HG03135 (cell line): ENCODE measurements at regions not wholly inside any gene's neighbourhood (a gene's known extent, or its start where the extent isn't known, plus 50 kb on each side); places are given as distances from the start of the nearest gene placed in this dataset.
"Not testable (repeated sequence)": the region's sequence is repeated elsewhere in the genome, so short reads cannot be mapped to it uniquely, and the experiment has no call there.

Experiments
- ATAC-seq: cut with Tn5 transposase; IDR thresholded peaks from one replicate; pipeline ENCODE4 v1.9.1; 2021; ENCODE audit warnings: mild to moderate bottlenecking, moderate library complexity; ENCODE audit not compliant: unreplicated experiment

DNA sequence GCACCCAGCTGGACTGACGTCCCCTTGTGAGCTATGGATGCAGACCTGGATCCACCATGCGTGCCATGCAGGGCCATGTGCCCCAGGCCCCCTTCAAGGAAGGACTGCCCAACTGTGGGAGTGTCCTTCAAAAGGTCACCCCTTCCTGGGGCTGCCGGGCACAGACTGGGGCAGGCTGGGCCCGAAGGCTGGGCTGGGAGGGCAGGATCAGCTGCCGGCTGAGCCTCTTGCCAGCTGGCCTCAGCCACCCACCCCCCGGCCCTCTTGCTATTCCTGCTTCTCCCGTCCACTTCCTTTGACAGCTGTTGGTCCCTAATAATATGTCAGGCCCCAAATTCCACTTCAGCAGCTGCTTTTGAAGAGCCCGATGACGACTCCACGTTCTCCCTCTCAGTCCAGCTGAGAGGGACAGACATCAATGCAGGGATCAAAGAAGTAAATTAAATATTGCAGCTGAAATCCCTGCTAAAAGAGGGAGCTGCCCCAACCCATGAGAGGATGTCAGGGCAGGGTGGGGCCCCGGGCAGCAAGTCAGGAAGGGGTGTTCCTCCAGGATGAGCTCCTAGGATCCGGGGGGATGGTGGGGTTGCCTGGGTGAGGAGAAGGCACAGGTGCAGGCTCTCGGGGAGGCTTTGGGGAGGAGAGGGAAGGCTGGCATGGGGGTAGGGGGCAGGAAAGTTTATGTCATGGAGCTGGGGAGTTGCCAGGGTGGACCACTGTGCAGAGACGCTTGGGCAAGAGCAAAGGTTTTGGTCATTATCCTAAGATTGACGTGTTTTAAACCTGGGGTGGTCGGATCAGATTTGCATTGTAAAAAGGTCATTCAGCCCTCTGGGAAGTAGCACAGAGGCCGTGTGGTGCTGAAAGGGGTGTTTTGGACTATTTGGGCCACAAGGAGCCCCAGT is 185.0 kb downstream of the ANKRD60 start:
- no peak for ATAC-seq

DNA sequence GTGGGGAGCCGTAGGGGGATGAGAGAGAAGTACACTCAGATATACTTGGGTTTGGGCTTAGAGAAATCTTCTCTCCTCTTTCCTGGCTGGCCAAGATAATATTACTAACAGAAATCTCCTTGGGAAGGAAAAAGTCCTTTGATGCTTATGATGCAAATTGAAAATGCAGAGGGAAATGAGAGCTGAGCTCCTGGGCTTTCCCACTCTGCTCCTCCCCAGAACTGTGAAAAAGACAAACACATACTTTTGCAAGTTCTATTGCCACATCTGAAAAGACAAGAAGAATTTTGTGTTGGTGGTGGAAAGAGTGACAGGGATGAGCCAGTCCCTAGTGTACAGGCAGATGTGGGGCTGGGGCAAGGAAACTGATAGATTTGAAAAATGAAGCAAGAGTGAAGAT is 185.9 kb downstream of the ANKRD60 start:
- ATAC-seq = no peak

- no peak for ATAC-seq
Observed at GRCh38 chr20:58040447-58041290, 187.8 kb downstream of the ANKRD60 start.

GRCh38 chr20:58039274-58040092 is 189.0 kb downstream of the ANKRD60 start:
- no peak for ATAC-seq

DNA sequence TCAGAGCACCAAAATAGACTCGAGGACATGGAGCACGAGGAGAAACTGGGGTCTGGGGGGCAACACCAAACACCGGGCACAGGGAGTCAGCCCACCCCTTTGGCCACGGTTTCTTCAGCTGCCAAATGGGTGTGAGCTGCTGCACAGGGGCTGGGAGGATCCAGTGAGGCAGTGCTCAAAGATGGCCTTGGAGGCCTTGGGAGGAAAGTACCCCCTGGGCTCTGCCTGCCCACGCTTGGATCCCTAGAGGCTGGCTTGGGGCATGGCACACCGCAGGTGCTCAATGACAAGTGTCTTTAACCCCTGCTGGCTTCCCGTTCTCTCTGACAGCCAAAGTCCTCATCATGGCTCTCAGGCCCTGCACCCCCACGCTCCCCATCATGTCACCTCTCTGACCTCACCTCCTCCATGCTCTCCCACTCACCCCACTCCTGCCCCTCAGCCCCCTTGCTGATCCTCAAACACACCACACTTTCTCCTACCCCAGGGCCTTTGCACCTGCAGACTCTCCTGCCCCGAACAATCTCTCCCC is 190.3 kb downstream of the ANKRD60 start:
- no peak for ATAC-seq

DNA sequence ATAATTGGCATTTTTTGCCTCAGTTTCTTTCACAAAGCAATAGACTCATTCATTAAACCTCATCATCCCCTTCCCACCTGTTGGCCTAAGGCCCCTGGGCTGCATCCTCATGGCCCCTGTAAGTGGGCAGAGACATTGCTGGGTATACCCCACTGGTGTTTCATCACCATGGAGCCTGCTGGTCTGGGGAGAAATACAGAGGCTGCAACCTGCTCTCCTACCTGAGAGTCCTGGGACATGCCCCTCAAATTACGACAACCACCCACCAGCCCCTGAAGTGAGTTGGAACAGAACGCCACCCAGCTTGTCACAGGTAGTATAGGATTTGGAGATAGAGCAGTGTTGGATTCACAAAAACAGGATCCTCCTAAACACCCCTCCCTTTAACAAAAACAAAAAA is 190.8 kb downstream of the ANKRD60 start:
- ATAC-seq = no peak

DNA sequence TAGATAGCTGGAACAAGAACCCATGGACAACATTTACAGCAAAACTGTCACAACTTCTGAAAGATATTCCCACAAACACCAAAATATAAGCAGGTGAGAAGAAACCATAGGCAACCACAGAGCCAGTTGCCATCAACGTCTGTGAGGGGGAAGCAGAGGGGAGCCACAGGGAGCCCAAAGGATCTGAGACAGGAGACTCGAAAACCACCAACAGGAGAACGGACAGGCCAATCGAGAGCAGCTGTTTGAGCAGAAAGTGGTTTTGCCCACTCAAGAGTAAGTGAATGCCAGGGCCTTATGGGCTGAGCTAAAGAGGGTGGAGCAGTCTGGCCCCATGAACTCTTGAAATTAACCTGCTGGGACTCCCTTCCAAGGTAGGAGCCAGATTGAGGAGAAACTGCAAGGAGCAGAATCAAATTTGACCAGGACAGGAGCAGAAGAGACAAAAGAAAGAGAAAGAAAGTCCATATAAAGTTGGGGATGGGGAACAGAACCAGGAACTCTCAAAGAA is 195.4 kb downstream of the ANKRD60 start:
- ATAC-seq = no peak

GRCh38 chr20:58032599-58032998 is 195.9 kb downstream of the ANKRD60 start:
- ATAC-seq = no peak

DNA sequence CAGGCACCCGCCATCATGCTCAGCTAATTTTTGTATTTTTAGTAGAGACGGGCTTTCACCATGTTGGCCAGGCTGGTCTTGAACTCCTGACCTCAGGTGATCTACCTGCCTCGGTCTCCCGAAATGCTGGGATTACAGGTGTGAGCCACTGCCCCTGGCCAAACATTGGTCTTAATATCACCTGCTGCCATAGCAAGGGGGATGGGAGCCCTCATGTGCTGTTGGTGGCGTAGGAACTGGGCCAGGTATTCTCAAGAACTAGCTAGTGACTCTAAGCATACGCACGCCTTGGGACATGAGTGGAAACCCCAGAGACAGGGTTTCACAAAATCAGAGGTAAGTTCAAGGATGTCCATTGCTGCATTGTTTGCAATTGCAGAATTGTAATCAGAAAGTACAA is 197.1 kb downstream of the ANKRD60 start:
- not testable (repeated sequence) for ATAC-seq

DNA sequence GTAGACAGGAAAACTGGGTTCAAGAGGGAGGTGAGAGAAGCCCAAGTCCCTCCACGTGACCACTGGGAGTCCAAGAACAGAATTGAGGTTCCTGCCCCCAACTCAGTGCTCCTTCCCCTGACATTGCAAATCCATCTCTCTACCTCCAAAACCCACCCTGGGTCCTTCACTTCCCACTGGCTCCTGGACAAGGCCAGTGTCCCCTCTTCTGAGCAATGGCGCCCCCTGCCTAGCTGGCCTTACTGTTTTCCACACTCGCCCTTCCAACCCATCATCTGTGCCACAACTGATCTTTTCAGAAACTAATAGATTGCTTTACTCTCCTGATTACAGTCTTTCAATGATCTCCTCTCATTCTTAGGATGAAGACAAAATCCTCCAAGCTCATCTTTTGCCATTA is 200.3 kb downstream of the ANKRD60 start:
- no peak for ATAC-seq

DNA sequence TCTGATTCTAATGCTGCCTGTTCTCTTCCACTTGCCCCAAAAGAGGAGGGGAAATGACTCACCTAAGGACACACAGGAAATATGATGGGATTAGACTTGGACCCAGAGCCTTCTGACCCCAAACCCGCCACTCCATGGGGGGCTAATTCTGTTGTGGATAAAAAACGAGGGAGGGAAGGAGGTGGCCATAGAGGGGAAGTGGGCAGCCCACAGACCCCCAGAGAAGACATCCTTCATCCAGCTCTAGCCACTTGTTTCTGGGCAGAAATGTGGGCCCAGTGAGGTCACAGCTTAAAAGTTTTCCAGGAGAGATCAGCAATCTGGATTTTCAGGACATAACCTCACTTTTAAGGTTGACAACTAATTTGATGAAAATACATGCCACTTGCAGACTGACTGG is 202.1 kb downstream of the ANKRD60 start:
- ATAC-seq = no peak

- ATAC-seq = no peak
Observed at GRCh38 chr20:58025233-58025632, 203.2 kb downstream of the ANKRD60 start.

DNA sequence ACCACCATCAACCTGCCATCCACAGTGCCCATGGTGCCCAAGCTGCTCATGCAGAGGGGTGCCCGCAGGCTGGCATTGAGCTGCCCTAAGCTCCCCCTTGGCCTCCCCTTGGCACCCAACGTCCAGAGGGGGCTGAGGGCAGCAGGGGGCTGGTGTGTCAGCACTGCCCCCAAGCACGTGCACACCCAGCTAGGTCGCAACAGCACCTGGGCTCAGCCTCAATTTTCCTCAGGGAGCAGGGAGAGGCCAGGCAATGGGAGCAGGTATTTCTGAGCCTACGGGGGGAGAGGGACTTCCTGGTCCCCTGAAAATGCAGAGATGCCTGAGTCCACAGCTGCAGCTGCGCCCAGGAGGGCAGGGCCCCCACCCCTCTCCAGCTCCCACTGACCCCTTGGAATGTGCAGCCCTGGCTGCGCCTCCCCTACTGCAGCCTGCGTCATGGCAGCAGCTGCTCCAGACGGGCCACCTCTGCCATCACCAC is 204.2 kb downstream of the ANKRD60 start:
- no peak for ATAC-seq

DNA sequence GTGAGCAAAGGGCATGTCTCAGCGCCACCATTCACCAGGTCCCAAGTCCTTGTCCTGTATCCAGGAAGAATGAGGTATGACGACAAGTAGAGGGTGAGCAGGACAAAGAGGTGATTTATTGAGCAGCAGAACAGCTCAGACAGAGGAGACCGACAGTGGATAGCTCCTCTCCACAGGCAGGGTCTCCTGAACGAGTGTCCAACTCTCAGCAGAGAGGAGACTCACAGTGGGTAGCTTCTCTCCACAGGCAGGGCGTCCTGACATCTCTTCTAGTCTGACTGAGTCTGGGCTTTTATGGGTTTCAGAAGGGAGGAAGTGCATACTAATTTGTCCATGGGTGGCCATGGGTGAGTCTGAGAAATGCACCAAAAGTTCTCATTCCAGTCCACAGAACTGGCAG is 204.7 kb downstream of the ANKRD60 start:
- ATAC-seq = no peak

GRCh38 chr20:58023346-58023745 is 205.1 kb downstream of the ANKRD60 start:
- ATAC-seq = no peak

GRCh38 chr20:58022711-58023110 is 205.7 kb downstream of the ANKRD60 start:
- no peak for ATAC-seq

GRCh38 chr20:58021481-58021880 is 207.0 kb downstream of the ANKRD60 start:
- no peak for ATAC-seq

DNA sequence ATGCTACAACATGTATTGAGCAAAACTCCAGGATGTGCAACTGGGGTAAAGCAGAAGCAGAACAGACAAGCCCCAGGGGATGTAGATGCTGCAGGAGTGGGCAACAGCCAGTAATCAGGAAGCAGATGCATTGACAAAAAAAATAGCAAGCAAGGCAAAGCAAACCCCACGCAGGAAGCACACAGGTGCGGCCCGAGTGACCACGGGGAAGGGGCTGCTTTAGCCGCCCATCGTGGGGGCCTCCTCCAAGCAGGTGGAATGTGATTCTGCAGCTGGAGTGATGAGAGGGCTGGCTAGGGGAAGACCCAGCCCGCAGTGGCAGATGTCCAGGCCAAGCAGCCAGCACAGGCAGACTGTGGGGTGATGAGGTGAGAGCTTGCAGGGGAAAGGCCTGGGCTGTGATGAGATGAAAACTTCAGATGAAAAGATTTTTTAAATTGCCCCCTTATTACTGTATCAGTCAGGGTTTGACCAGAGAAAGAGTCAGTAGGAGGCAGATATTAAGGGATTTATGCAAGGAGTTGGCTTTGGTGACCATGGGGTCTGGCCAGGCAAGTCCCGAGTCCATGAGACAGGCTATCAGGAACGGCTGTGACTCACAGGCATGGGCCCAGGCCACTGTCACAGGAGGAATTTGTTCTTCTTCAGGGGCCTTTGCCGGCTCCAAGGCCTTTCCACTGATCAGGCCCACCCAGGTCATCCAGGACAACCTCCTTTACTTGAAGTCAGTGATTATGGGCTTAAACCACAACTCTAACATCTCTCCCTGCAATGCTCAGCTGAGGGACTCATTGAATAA is 207.6 kb downstream of the ANKRD60 start:
- ATAC-seq = no peak

GRCh38 chr20:58019850-58020625 is 208.4 kb downstream of the ANKRD60 start:
- no peak for ATAC-seq
